HG03139 (cell line): ENCODE measurements at regions not wholly inside any gene's neighbourhood (a gene's known extent, or its start where the extent isn't known, plus 50 kb on each side); places are given as distances from the start of the nearest gene placed in this dataset.
"Not testable (repeated sequence)": the region's sequence is repeated elsewhere in the genome, so short reads cannot be mapped to it uniquely, and the experiment has no call there.

Source experiments
- ATAC-seq: cut with Tn5 transposase; IDR thresholded peaks from one replicate; pipeline ENCODE4 v1.9.1; 2021; ENCODE audit not compliant: unreplicated experiment

- no peak for ATAC-seq
Measured at GRCh38 chr14:39626589-39627576, 194.7 kb upstream of the FBXO33 start.

- ATAC-seq: no peak
Measured at GRCh38 chr14:39621678-39622077, 189.4 kb upstream of the FBXO33 start.

- no peak for ATAC-seq
Measured at GRCh38 chr14:39621223-39621622, 189.0 kb upstream of the FBXO33 start.

GRCh38 chr14:39617537-39617936, 185.3 kb upstream of the FBXO33 start:
- ATAC-seq: no peak

- no peak for ATAC-seq
Measured at GRCh38 chr14:39615352-39615751, 183.1 kb upstream of the FBXO33 start.

GRCh38 chr14:39614297-39614923, 182.2 kb upstream of the FBXO33 start:
- no peak for ATAC-seq

GRCh38 chr14:39609119-39609518, 176.9 kb upstream of the FBXO33 start:
- ATAC-seq: no peak

GRCh38 chr14:39607978-39608377, 175.7 kb upstream of the FBXO33 start:
- ATAC-seq: no peak

GRCh38 chr14:39603942-39604341, 171.7 kb upstream of the FBXO33 start:
- no peak for ATAC-seq

- no peak for ATAC-seq
Measured at GRCh38 chr14:39593377-39593776, 161.1 kb upstream of the FBXO33 start.

- no peak for ATAC-seq
Measured at GRCh38 chr14:39592116-39592789, 160.0 kb upstream of the FBXO33 start.

- not testable (repeated sequence) for ATAC-seq
Measured at GRCh38 chr14:39589882-39590281, 157.6 kb upstream of the FBXO33 start.

- ATAC-seq: no peak
Measured at GRCh38 chr14:39582028-39582654, 149.9 kb upstream of the FBXO33 start.

- no peak for ATAC-seq
Measured at GRCh38 chr14:39581474-39581873, 149.2 kb upstream of the FBXO33 start.

- ATAC-seq: no peak
Measured at GRCh38 chr14:39580696-39581095, 148.5 kb upstream of the FBXO33 start.

GRCh38 chr14:39576736-39577135, 144.5 kb upstream of the FBXO33 start:
- no peak for ATAC-seq

GRCh38 chr14:39576258-39576657, 144.0 kb upstream of the FBXO33 start:
- ATAC-seq: no peak

- no peak for ATAC-seq
Measured at GRCh38 chr14:39568809-39569538, 136.7 kb upstream of the FBXO33 start.

GRCh38 chr14:39566795-39567194, 134.6 kb upstream of the FBXO33 start:
- no peak for ATAC-seq

- no peak for ATAC-seq
Measured at GRCh38 chr14:39563361-39563760, 131.1 kb upstream of the FBXO33 start.

- ATAC-seq: no peak
Measured at GRCh38 chr14:39562175-39562574, 129.9 kb upstream of the FBXO33 start.
